Stimulated activated CD8-positive, alpha-beta memory T cell treated with anti-CD3 and anti-CD28 coated beads, Interleukin-4, amount 100 ng/mL, for 48 hours (primary cell): ENCODE measurements at regions not wholly inside any gene's neighbourhood (a gene's known extent, or its start where the extent isn't known, plus 50 kb on each side); places are given as distances from the start of the nearest gene placed in this dataset.

Source experiments
- DNase-seq: peaks from one replicate; pipeline ENCODE4 v3.0.0-alpha.2; 2020

DNA sequence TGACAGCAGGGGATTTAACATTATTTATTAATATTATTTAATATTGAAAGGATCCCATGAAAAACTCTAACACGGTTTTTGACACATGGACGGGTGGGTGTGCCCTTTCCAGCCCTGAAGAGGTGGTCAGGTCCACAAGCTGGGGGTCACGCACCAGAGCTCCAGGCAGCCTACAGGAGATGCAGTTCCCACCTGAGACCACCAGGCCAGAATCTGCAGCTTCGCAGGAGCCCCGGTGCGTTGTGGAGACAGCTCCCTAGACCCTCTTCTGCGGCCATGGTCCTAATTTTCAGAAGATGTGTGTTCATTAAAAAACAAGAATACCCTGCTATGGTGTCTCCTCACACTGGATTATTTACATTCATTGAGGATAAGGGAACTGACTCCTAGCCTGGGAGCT lies 331.1 kb downstream of the C16orf95 start:
- no peak for DNase-seq

DNA sequence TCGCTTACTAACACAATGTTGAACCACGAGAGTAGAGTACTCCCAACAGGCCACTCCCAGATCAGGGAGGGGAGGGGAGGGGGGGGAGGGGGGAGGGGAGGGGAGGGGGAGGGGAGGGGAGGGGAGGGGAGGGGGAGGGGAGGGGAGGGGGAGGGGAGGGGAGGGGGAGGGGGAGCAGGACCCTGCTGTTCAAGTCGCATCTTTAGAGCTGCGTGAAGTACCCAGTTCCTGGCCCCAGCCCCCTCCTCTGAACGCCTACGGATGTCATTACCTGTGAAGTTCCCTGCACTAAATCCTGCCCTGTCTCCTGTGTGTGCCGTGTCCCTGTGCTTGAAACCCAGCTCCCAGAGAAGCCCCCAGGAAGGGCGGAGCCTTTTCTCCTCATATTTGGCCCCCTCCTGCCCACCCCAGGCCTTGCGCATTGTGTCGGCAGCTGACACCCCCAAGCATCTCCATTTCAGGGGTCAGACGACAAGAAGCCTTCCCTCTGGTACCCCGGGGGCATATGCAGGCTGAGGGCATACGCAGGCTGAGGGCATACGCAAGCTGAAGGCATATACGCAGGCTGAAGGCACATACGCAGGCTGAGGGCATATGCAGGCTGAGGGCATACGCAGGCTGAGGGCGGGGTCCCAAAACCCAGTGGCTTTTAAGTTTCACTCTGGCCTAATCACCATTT lies 330.2 kb downstream of the C16orf95 start:
- DNase-seq = no peak

DNA sequence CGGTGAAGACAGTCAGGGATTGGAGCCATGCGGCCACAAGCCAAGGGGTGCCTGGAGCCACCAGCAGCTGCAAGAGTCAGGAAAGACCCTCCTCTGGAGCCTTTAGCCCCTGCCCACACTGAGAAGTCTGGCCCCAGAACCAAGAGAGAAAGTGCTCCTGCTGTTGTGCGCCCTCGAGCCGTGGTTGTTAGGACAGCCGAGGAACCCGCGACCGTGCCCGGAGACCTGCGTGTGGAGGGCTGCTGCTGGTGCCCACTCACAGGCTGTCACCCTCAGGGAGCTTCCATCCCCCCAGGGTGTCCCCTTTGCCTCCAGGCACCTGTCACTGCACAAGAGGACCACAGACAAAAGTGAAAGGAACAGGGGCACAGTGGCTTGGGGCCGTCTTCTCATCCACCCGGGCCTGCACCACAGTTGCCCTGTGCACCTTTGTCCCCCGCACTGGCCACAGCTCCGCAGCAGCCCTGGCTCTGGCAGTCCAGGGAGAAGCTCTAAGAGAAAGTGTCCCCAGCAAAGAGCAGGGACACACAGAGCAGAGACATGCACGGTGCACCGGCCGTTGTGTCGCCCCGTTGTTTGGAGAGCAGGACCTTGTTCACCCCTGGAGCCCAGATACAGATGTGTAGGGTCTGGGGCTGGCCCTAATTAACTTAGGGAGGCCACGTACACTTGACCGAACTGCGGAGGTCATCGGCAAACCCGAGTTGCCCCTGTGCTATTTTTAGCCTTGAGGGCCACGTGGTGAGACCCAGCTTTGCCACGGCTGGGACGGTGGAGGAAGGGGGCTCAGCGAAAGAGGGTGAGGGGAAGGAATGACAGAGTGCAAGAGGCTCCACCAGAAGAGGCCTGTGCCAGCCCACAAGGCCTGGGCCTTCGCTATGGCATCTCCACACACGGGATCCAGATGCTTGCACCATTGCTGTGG lies 329.2 kb downstream of the C16orf95 start:
- no peak for DNase-seq

DNA sequence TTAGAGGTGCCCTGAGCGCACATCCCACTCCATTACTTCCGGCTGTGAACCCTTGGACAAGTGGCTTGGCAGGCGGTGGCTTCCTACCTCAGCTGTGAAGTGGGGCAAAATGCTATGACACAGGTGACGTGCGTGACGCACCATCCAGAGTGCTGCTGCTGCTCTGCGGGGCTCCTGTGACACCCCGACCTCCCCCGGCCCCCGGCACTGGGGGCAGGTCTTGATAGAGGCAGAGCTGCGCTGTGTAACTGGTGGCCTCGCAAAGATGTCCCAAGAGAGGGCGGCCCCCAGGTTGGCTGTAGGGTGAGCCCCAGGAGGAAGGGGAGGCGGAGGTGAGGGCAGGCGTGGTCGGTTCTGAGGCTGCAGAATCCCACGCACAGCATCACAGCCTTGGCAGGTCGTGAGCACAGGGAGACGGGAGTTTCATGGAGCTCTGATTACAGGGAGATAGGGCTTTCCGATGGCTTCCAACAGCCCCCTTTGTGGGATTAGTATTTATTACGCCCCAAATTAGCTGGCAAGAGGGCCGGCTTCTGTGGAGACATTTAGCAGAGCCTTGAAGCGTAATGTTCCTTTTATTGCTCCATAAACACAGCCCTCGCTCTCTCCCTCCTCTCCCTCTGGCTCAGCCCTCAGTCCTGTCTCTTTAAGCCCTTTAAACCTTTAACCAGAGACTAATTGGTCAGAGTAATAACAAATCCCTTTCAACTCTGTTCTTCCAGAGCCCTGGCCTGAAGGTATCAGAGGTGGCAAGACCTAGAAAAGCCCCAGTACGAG lies 328.1 kb downstream of the C16orf95 start:
- no peak for DNase-seq

DNA sequence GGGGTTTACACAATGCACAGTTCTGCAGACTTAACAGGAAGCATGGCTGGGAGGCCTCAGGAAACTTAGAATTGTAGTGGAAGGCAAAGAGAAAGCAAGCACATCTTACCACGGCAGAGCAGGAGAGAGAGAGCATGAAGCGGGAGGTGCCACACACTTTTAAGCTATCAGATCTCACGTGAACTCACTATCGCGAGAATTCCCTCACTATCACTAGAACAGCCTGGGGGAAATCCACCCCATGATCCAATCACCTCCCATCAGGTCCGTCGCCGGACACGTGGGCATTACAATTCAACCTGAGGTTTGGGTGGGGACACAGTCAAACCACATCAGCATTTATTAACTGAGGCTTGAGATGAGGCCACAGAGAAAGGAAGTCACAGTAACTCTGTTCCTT lies 326.7 kb downstream of the C16orf95 start:
- no peak for DNase-seq

DNA sequence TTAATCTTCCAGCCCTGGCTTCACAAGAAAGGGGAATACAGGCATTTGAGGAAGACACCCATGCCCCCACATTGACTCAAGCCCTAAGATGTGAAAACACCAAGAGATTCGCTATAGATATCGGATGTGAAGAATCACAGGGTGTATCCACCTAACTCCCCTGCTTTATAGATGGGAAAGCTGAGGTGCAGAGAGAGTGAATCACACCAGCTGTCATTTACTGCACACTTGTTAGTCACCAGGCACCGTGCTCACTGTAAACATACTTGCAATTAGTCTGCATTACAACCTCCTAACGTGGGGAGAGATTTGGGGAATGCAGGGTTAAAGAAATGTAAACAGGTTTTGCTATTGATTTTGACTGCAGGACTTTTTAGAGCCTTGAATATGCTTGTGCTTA lies 325.5 kb downstream of the C16orf95 start:
- no peak for DNase-seq

DNA sequence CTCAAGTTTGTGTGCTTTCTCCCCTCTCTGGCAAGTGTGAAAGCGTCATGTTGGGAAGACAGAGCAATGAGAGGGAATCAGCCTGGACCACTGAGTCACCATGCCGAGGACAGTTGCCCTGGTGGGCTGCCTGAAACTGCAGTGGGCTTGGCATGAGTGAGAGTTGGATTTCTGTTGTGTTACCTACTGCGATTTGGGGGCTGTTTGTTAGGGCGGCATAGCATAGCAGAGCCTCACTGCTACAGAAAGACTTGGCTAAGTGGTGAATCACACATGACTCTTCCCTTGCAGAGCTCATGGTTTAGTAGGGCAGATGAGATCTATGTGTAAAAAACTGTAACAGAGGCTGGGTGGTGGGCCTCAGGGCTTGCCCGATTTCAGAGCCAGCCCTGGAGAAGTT lies 324.6 kb downstream of the C16orf95 start:
- no peak for DNase-seq

DNA sequence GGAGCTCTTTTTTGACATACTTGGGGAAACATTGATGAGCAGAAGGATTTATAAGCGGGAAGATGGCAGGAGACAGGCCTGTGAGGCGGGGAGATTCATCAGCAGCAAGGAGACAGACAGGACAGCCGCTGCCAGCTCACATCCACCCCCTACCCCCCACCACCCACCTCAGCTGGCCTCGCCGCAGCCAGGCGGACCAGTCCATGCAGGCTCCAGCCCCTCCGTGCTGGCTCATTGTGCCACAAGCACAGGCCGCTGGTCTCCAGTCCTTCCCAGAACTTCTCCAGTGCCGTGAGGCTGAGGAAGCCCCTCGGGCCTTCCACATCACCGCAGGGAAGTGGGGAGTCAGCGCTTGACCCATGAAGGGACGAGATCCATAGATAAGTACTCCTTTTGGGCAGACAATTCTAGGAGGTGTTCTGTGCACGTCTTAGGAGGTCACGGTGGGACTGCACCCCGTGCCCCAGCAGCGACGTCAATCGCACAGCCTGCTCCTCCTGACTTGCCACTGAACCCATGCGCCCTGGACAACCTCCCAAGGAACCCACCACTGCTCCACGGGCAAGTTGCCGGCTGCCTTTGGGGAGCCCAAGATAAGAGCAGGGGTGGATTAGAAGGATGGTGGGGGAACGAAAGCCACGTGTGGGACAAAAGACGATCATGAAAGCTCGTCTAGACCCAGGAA lies 323.6 kb downstream of the C16orf95 start:
- DNase-seq = no peak

DNA sequence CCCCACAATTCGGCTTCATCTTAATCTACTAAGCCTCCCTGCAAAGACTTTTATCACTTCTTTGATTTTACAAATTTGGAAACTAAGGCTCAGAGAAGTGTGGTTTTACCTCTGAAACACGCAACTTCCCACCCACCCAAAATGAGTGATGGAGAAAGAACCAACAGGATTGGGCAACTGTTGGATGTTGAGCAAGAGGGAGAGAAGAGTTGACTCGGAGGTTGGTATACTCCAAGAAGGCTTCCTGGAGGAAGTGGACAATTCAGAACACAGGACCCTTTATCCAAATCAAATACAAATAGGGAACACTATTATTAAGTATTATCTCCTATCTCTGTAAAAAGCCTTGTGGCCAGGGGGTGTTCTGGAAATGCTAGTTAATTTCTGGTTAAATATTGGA lies 323.0 kb downstream of the C16orf95 start:
- DNase-seq = no peak

DNA sequence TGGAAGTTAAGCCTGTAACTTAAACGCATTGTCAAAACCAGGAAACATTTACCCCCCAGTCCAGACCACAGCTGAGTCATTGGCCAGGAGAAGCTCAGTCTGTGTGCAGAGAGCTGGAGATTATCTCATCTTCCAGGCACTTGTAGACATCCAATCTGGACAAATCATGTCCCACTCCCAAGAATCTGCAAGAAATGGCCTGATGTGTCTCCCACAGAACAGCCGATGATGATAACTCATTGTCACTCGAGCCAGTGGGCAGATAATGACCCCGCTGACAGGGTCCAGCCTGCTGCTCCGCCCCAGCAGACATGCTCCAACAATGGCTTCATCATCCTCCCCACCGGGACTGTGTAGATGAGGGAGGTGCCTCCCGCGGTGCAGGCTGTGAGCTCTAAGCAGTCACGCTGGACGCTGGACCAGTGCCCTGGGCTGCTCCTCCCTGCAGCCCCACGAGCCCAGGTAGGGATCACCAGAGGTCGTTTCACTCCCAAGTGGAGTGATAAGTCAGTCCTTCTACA lies 322.5 kb downstream of the C16orf95 start:
- no peak for DNase-seq

DNA sequence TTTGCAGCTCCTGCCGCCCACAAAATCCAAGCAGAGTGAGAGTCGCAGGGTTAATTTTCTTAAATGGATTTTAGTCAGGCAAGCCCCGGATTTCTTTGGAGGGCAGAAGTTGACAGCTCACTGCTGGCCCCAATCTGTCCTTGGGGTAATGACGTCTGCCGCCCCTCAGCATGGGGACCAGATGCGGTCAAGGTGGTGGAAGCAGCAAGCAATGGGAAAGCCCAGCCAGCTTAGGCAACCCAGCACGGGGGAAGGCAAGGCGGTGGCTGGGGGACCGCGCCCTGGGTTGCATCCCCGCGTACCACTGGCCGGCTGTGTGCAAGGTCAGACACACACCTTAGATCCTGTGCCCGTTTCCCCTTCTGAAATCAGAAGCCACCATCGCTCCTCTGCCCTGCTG lies 321.7 kb downstream of the C16orf95 start:
- no peak for DNase-seq

DNA sequence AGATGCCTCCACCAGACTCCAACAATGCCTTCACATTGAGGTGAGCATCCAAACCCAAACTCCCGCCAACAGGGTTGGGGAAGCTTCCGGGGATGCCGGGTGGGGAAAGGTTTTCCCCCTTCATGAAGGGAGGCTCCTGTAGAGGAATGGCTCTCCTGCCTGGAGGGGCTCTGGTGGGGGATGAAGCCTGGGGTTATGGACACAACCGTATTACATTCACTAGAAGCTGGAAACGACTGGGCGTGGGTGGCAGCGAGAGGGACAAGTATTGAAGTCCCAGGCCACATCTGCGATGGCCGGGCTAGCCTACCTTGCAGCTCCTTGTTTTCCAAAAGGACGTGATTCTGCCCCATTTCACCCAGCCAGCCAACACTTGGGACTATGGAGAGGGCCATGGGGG lies 321.1 kb downstream of the C16orf95 start:
- no peak for DNase-seq

DNA sequence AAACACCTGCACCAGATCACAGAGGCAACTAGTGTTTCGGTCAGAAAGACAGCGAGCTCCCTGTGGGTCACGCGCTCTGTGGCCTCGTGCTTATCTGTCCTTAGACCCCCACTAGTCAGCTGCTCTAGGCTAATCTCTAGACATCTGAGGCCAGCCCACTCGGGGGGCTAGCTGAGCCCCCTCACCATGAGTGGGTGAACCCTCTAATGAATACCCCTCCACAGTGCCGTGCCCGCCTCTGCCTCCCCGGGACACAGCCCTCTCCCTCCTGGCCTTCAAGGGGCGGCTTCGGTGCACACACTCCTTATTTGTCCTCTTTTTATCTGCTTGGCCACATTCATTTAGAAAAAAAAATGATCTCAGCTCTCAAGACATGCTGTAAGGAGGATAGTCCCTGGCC lies 320.1 kb downstream of the C16orf95 start:
- DNase-seq = no peak

DNA sequence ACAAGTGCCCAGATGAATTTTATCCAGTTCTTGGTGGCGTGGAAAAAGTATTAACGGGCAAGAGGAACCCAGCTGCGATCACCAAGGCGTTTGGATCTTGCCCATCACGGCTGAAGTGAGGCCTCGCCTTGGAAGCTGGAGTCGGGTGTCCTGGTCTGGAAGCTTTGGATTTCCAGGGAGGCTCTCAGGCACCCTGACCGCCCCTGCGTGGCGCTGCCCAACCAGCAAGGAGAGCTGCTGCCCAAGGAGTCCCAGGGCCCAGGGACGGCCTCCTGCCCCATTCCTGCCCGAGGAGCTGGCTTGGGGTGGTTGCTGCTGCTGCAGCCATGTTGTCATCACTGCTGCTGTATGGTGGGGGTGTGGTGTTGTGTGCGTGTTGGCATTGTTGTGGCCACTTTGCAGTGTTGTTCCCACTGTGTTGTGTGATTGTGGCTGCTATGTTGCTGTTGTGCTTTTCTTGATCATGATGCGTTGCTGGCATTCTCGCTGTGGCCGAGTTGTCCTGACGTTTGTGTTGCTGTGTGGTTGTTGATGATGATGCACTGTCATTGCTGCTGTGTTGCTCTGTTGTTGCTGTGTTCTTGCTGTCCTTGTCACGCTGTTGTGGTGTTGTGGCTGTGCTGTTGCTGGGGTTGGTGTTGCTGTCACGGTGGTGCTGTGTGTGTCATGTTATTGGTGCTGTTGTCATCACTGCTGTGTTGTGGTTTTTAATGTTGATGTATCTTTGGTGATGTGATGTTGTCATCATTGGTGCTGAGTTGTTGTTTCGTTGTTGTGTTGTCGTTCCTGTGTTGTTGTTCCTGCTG lies 318.8 kb downstream of the C16orf95 start:
- DNase-seq = no peak

DNA sequence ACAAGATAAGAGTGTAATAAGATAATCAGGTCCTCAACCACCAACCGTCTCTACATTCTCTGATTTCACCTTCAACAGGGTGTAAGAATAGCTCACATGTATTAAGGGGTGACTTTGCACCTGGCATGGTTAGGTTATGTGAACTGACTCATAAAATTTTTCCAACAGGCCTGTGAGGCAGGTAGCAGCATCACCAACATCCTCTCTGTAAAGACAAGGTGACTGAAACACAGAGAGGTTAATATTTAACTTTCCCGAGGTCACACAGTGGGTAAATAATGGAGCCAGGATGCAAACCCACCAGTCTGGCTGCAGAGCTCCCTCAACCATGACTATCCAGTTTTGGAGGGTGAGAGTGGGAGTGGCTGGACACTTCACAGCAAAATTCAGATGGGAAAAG lies 317.2 kb downstream of the C16orf95 start:
- DNase-seq = no peak

DNA sequence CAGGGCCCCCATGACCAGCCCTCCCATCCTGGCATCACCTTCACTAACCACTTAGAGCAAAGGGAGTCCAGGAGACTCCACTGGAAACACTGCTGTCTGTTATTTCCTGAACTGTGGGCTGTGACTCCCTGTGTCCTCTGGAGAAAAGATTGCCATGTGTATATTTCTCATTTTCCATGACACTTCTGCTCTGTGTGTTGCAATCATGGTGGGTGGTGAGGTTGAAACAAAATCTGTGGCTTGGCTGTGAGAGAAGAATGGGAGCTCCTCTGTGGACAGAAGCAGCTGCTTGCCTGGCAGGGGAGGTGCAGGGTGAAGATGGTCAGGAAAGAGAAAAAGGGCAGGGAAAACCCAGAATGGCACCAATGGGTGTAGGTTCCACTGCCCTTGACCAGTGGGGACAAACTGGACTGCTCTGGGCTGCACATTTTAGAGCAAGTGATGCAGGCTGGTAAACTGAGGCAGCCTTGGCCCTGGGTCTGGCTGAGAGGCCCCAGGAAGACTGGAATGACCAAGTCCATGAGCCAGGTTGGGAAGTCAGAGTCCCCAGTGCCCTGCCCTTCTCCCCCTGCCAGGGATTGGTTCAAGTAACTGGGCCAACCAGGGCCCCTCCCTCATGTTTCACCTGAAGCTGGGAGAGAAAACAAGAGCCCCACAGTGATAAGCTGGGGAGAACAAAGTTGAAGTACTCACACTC lies 314.3 kb downstream of the C16orf95 start:
- DNase-seq = no peak

DNA sequence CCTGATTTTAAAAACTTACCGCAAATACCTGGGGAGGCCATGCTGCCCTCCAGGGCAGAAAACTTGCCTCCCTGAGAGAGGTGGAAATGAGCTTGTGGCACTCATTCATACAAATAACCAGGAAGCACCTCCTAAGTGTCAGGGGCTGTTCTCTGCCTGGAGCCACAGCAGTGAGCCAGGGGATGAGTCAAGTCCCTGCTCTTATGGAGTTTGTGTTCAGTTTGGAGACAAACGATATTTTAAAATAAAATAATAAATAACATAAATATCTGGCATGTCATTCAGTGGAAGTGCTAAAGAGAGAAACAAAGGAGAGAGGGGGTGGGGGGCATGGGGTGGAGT lies 313.8 kb downstream of the C16orf95 start:
- no peak for DNase-seq

DNA sequence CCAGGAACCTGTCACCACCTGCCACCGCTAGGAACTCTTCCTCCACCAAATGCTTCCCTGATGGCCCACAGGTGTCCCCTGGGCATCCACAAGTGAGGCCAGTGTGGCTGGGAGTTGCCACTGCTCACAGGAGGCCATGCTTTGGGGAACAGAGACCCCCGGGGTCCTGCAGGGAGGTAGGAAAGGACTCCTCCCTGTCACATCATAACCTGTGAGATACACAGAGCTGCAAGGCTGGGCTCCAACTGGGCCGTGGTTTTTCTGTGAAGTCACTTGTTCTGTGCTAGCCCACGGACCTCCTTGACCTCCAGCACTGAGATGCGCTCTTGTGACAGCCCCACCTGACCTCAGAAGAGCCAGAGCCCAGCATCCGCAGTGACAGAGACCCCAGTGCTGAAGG lies 311.2 kb downstream of the C16orf95 start:
- DNase-seq = no peak

DNA sequence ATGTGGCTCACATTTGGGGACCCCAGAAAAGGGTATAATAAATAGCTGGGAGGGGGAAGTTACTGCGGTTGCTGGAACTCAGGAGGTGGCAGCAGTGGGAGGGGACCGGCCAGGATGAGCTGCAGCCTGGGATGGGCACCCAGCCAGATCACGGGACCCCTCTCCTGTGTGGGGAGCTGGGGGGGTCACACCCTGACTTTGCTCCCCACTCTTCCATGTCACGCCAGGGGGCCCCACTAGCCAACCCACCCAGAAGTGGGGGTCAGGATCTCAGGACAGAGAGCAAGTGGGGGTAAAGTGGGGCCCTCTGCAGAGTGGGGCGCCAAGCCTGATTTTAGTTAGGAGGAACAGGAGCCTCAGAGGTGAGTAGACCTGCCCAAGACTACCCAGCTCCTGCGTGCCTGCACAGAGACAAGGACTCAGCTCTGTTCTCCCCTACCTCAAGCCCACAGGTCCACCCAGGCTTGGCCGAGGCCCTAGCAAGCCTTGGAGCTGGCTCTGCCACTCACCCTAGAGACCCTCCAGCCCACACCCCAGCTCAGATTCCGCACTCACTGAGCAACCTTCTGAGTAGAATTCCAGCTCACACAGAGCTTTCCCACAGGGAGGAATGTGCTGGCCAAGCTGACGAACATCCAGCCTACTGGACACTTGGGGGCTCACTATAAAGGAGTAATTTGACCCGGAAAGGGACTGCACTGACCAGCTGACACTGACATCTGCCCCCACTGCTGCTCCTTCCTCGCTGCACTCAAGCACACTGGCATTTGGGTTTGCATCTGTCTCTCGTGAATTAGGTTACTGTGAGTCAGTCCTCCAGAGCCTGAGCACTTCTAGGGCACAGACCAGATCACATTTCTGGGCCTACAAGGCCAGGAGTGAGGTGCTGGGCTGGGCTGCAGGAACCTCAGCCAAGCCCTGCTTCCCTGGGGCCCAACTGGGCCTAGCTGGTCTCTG lies 310.1 kb downstream of the C16orf95 start:
- no peak for DNase-seq

DNA sequence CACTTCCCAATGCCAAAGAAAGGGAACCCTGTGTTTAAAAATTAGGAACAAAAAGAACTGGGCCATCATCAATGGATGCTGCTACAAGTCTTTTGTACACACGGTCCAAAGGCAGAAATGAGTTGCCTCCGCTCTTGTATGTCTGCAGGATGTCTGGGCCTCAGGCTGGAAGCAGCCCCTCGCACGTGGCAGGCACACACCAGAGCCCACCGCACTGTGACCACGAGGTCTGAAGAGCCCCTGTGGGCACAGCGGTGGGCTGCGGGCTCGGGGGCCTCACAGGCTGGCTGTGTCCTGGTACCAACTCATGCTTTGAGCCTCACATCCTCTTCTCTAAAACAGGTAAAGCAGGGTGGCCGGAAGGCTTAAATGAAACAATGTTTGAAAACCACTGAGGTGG lies 309.3 kb downstream of the C16orf95 start:
- no peak for DNase-seq
